ENCODE measurements at regions not wholly inside any gene's neighbourhood (a gene's known extent, or its start where the extent isn't known, plus 50 kb on each side); places are given as distances from the start of the nearest gene placed in this dataset.

GRCh38 chr4:125365731-125366130, 51.0 kb downstream of the FAT4 start:
- no peak overlapping the region for H2AFZ ChIP-seq (ENCODE audit: low read depth, low read length)
- no peak overlapping the region for H3K4me2 ChIP-seq (ENCODE audit: low read length)
- no peak overlapping the region for H3K9ac ChIP-seq (ENCODE audit: low read length)
- no peaks in the 10 kb centered on the region for H3K9me3 ChIP-seq (ENCODE audit: insufficient read depth, low read length)
- H3K27me3 ChIP-seq (ENCODE audit: low read depth, low read length): no peaks in the 10 kb centered on the region
- no peaks in the 10 kb centered on the region for H3K36me3 ChIP-seq (replicated peaks; ENCODE audit: low read depth, low read length)
- no peak overlapping the region for H3K4me3 ChIP-seq (ENCODE audit: low read length)
- H4K20me1 ChIP-seq (ENCODE audit: insufficient read depth, low read length): no peaks in the 10 kb centered on the region
- no peaks in the 10 kb centered on the region for H3K79me2 ChIP-seq (ENCODE audit: low read length)
- TF ChIP-seq, protein P1, sequence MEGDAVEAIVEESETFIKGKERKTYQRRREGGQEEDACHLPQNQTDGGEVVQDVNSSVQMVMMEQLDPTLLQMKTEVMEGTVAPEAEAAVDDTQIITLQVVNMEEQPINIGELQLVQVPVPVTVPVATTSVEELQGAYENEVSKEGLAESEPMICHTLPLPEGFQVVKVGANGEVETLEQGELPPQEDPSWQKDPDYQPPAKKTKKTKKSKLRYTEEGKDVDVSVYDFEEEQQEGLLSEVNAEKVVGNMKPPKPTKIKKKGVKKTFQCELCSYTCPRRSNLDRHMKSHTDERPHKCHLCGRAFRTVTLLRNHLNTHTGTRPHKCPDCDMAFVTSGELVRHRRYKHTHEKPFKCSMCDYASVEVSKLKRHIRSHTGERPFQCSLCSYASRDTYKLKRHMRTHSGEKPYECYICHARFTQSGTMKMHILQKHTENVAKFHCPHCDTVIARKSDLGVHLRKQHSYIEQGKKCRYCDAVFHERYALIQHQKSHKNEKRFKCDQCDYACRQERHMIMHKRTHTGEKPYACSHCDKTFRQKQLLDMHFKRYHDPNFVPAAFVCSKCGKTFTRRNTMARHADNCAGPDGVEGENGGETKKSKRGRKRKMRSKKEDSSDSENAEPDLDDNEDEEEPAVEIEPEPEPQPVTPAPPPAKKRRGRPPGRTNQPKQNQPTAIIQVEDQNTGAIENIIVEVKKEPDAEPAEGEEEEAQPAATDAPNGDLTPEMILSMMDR (IDR thresholded peaks at IDR 0.05; ENCODE audit: low read depth, low read length): no peak
- no peak for TF ChIP-seq EZH2phosphoT487 (IDR thresholded peaks at IDR 0.05; ENCODE audit: low read depth)
- H3K27ac ChIP-seq (ENCODE audit: low read length): no peak overlapping the region
- no peaks in the 10 kb centered on the region for H3K4me1 ChIP-seq (ENCODE audit: low read length)

DNA sequence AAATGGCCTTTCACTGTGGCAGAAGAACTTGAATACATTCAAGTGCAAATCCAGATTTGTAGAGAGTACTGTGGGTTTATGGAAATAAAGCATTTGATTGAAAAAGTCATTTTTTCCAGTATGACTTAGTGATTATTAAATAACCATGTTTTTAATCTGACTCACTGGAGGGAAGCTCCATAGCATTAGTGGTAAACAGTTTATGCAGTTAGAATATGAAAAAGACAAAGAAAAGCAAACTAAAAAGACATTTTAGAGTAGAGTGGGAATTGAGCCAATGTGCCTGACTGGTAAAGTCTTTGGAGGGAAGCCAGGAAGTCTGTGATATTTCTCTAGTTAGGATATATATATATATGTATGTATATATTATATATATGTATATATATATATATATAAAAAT, 53.4 kb downstream of the FAT4 start:
- Histone ChIP-seq H3K36me3 (replicated peaks; ENCODE audit: low read depth, low read length) (no peaks in the 10 kb centered on the region), H3K9ac (ENCODE audit: low read length) (no peak overlapping the region), H3K27me3 (ENCODE audit: low read depth, low read length) (no peaks in the 10 kb centered on the region), H3K4me2 (ENCODE audit: low read length) (no peak overlapping the region), H3K79me2 (ENCODE audit: low read length) (no peaks in the 10 kb centered on the region), H4K20me1 (ENCODE audit: insufficient read depth, low read length) (no peaks in the 10 kb centered on the region), H3K4me1 (ENCODE audit: low read length) (no peaks in the 10 kb centered on the region), H3K4me3 (ENCODE audit: low read length) (no peak overlapping the region), H2AFZ (ENCODE audit: low read depth, low read length) (no peak overlapping the region), H3K9me3 (ENCODE audit: insufficient read depth, low read length) (no peaks in the 10 kb centered on the region), H3K27ac (ENCODE audit: low read length) (no peak overlapping the region)
- TF ChIP-seq, protein P1 (IDR thresholded peaks at IDR 0.05; ENCODE audit: low read depth, low read length): no peak
- no peak for TF ChIP-seq EZH2phosphoT487 (IDR thresholded peaks at IDR 0.05; ENCODE audit: low read depth)

- Histone ChIP-seq H3K9me3 (ENCODE audit: insufficient read depth, low read length) (no peaks in the 10 kb centered on the region), H3K4me3 (ENCODE audit: low read length) (no peak overlapping the region), H3K9ac (ENCODE audit: low read length) (no peak overlapping the region), H3K27ac (ENCODE audit: low read length) (no peak overlapping the region), H4K20me1 (ENCODE audit: insufficient read depth, low read length) (no peaks in the 10 kb centered on the region), H3K4me2 (ENCODE audit: low read length) (no peak overlapping the region), H3K36me3 (replicated peaks; ENCODE audit: low read depth, low read length) (no peaks in the 10 kb centered on the region), H2AFZ (ENCODE audit: low read depth, low read length) (no peak overlapping the region), H3K4me1 (ENCODE audit: low read length) (no peaks in the 10 kb centered on the region), H3K79me2 (ENCODE audit: low read length) (no peaks in the 10 kb centered on the region), H3K27me3 (ENCODE audit: low read depth, low read length) (no peaks in the 10 kb centered on the region)
- TF ChIP-seq, protein P1 (IDR thresholded peaks at IDR 0.05; ENCODE audit: low read depth, low read length): no peak
- TF ChIP-seq EZH2phosphoT487 (IDR thresholded peaks at IDR 0.05; ENCODE audit: low read depth): no peak
Observed at GRCh38 chr4:125368671-125369081, 53.9 kb downstream of the FAT4 start.

- Histone ChIP-seq H3K79me2 (ENCODE audit: low read length) (no peaks in the 10 kb centered on the region), H3K36me3 (replicated peaks; ENCODE audit: low read depth, low read length) (no peaks in the 10 kb centered on the region), H4K20me1 (ENCODE audit: insufficient read depth, low read length) (no peaks in the 10 kb centered on the region), H3K27ac (ENCODE audit: low read length) (no peak overlapping the region), H3K4me1 (ENCODE audit: low read length) (no peaks in the 10 kb centered on the region), H3K4me2 (ENCODE audit: low read length) (no peak overlapping the region), H3K4me3 (ENCODE audit: low read length) (no peak overlapping the region), H2AFZ (ENCODE audit: low read depth, low read length) (no peak overlapping the region), H3K9ac (ENCODE audit: low read length) (no peak overlapping the region), H3K27me3 (ENCODE audit: low read depth, low read length) (no peaks in the 10 kb centered on the region), H3K9me3 (ENCODE audit: insufficient read depth, low read length) (no peaks in the 10 kb centered on the region)
- no peak for TF ChIP-seq EZH2phosphoT487 (IDR thresholded peaks at IDR 0.05; ENCODE audit: low read depth)
- TF ChIP-seq, protein P1 (IDR thresholded peaks at IDR 0.05; ENCODE audit: low read depth, low read length): no peak
Observed at GRCh38 chr4:125369098-125369497, 54.3 kb downstream of the FAT4 start.
